OCI-LY7 (cell line): ENCODE measurements at regions not wholly inside any gene's neighbourhood (a gene's known extent, or its start where the extent isn't known, plus 50 kb on each side); places are given as distances from the start of the nearest gene placed in this dataset.

ENCODE experiments used
- EZH2phosphoT487 ChIP-seq: fragments of 200-600 bp; sonication (generic); IDR thresholded peaks from 2 replicates; pipeline ENCODE4 v1.6.1; 2018; ENCODE audit warnings: low read depth, borderline replicate concordance, mild to moderate bottlenecking, mixed run types, antibody characterized with exemption, low read length, moderate library complexity, mixed read lengths
- TF ChIP-seq, protein P1 (sequence below): fragments of 200-600 bp; sonication (generic); conservative IDR thresholded peaks from 2 replicates; pipeline ENCODE4 v1.5.1; 2014; ENCODE audit warnings: mild to moderate bottlenecking, antibody characterized with exemption, low read length, moderate library complexity, mixed read lengths

DNA sequence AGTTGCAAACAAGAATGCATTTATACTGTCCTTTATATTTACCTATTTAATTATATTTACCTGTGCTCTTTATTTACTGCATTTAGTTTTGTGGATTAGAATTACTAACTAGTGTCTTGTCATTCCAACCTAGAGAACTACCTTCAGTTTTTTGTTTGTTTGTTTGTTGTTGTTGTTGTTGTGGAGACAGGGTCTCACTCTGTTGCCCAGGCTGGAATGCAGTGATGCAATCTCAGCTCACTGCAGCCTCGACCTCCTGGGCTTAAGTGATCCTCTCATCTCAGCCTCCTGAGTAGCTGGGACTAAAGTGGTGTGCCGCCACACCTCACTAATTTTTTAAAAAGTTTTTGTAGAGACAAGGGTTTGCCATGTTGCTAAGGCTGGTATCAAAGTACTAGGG is 156.4 kb upstream of the AKR1E2 start:
- TF ChIP-seq, protein P1, sequence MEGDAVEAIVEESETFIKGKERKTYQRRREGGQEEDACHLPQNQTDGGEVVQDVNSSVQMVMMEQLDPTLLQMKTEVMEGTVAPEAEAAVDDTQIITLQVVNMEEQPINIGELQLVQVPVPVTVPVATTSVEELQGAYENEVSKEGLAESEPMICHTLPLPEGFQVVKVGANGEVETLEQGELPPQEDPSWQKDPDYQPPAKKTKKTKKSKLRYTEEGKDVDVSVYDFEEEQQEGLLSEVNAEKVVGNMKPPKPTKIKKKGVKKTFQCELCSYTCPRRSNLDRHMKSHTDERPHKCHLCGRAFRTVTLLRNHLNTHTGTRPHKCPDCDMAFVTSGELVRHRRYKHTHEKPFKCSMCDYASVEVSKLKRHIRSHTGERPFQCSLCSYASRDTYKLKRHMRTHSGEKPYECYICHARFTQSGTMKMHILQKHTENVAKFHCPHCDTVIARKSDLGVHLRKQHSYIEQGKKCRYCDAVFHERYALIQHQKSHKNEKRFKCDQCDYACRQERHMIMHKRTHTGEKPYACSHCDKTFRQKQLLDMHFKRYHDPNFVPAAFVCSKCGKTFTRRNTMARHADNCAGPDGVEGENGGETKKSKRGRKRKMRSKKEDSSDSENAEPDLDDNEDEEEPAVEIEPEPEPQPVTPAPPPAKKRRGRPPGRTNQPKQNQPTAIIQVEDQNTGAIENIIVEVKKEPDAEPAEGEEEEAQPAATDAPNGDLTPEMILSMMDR: no peak
- no peak for TF ChIP-seq EZH2phosphoT487
